ENCODE measurements at regions not wholly inside any gene's neighbourhood (a gene's known extent, or its start where the extent isn't known, plus 50 kb on each side); places are given as distances from the start of the nearest gene placed in this dataset.

DNA sequence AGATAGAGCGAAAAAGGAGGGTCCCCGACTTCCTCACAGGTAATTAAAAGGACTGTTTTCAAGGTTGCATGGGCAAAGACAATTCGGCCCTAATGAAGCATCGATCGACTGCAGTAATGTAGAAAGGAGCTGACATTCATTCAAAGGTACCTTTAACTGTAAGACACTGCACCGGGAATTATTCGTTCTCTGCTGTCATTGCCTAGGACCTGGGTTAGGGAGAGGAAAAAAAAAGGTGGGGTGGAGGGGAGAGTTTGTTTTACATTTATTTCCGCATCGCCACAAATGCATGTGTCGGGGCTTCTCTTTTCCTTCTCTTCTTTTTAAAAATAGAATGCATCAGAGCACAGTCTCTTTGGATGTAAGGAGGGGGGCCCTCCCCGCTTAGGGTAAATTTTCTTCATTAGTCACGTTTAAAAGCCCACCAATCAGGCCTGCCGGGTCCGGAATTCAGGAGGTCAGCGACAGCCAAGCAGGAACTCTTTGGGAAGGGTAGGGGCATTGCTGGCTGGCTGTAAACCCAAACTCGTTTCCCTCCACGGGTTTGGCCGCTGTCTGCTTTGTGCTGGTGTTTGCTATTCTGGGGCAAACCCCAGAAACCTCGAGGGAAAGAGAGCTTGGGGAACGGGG lies 496.2 kb upstream of the ZFHX3 start:
- peak in 4 of 56 donors; percentile 11 to 32 (median 28) for DNase-seq

DNA sequence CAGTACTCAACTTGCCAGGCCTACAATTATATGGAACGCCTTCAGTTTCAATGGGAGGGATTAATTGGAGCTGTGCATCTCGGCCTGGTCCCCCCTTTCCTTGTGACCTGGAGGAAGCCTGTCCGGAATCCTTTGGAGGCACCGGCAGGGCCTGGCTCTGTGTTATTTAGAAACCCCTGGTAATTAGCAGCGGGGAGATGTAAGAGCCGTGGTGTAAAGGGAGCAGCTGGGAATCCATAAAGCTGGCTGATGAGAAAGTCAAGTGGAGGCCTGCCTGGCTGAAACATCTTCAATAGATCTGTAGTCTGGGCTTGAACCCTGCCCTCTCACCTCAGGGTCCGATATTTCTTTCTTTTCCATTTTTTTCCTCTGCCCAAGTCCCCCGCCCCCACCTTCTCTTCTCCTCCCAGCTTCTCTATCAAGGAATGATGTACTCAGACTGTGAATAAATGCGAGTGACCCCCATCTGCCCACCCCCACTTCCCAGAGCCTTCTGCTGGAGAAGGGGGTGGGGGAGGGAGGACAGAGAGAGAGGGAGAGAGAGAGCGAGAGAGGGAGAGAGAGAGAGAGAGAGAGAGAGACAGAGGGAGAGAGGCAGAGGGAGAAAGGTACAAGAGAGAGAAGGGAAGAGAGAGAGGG lies 495.5 kb upstream of the ZFHX3 start:
- DNase-seq, result peak in 2 of 56 donors; percentile 17 to 23

DNA sequence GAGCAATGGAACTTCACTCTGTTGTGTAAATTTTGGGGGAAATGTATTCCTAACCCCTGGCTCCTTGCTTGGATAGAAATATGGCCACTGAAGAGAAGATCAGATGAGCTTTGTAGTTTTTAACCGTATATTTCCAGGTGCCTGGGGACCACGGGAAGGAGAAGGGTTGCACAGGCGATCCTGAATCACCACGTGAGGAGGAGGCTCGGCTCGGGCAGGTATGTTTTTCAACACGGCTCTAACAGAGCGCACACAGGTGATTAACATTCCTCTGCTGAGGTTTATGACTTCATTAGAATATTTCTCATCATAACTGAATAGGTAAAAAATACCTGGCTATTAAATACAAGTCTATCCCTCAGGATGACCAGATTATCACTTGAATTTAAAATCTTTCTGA lies 495.0 kb upstream of the ZFHX3 start:
- DNase-seq, result no peak

DNA sequence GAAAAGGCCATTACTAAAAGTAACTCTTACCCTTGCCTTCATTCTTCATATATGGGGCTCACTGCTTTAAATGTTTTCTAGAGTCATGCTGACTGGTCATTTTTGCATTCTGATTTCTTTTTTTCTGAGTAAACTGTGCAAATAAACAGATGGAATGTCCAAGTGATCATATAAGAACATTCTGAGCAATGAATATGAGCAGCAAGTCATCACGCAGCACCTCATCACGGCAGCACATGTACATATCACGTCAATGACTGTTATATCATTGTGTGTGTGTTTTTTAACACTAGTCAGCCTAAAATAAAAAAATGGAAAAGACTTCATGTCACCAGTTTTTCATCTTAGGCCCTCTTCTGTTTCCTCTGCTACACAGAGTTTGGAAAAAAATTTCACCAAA lies 490.0 kb upstream of the ZFHX3 start:
- DNase-seq, result no peak

DNA sequence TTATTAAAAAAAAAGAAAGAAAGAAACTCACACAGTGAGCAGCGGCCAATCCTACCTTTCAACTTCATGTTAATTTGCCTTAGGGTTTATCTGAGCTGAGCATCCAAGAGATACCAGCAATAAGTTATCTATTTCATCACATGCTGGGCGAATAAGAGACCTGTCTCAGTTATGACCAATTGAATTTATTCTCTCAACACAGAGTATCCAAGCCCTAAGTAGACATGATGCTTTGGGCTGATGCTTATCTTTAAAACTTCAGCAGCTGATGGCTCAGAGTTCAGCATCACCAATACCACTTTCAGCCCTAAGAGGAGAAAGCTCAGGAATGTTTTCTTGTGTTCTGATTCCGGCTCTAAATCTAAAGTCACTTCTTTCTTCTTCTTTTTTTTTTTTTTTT lies 489.0 kb upstream of the ZFHX3 start:
- DNase-seq, result no peak

DNA sequence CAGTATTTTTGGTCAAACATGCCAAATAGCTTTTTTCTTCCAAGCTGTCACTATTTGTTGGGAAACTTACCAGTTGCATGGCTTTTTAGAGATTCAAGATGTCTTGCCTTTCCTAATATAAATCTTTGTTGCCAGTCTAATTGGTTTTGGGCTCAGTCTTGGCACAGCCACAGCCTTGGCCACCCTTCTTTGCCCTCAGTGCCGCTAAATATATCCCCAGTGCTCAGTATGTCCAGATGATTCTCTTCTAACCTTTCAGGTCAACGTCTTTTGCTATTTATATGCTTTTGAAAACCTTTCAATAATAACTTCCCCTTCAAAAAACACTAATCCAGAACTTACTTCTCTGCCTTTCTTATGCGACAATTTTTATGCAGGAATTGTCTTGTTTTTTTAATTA lies 483.1 kb upstream of the ZFHX3 start:
- no peak for DNase-seq

DNA sequence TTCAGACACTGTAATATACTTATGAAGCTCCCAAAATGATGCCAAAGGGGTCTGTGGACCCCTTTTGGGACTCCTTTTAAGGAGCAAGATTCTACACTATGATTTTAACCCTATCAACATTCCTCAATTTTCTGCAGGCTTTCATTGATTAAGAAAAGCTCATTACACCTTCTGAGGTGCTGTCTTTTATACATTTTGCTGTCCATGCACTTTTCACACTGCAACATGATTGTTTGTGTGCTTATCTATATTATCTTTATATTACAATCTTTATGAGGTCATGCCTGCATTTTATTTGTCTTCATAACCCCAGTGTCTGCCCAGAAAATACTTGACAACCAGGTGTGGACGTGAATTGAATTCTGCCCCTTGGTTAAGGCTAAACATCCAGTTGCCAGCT lies 482.6 kb upstream of the ZFHX3 start:
- DNase-seq, result no peak

DNA sequence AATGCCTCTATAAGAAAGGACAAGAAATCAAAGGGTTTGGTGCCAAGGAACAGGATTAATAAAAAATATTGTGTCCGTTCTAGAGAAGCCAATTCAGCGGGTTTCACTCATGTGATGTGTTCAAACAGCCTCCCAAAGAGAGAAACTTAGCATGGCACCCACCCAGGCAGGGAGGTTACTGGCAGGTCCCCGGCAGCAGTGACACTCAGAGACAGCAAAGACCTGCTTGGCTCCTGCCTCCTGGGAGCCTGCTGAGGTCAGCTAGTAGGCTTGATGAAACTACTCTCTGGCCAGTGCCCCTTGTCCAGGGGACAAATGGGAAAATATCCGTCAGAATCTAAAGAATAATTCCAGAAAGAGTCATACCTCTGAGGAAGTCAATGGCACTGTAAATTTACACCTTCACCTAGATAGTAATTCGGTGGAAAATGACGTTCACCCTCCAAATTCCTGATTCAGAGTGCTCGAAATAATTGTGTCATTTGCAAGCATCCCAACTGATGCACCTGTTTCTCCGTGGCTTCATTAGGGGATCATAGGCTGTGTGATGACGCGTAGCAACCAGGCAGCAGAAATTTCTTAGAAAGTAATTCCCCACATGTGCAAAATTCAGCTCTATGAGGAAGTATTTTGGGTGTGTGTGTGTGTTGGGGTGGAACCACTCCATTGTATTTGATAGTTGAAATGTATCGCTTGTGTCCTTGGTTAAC lies 481.5 kb upstream of the ZFHX3 start:
- DNase-seq, result no peak

DNA sequence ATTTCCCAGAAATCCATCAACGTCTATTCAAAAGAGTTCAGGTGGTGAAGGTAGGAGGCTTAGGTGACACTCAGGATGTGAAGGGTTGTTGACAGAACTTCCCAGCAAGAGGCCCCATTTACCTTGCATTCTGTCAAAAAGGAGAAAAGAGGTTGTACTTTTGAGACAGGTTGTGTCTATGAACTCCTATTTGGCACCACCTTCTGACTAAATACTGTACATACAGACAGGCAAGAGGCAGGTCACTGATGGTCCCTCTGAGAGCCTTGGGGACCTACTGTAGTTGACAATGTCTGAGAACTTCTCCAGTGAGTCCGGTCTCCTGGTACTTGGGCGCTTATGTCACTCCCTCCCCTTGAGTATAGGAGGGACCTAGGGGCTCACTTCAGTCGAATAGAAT lies 479.3 kb upstream of the ZFHX3 start:
- no peak for DNase-seq

DNA sequence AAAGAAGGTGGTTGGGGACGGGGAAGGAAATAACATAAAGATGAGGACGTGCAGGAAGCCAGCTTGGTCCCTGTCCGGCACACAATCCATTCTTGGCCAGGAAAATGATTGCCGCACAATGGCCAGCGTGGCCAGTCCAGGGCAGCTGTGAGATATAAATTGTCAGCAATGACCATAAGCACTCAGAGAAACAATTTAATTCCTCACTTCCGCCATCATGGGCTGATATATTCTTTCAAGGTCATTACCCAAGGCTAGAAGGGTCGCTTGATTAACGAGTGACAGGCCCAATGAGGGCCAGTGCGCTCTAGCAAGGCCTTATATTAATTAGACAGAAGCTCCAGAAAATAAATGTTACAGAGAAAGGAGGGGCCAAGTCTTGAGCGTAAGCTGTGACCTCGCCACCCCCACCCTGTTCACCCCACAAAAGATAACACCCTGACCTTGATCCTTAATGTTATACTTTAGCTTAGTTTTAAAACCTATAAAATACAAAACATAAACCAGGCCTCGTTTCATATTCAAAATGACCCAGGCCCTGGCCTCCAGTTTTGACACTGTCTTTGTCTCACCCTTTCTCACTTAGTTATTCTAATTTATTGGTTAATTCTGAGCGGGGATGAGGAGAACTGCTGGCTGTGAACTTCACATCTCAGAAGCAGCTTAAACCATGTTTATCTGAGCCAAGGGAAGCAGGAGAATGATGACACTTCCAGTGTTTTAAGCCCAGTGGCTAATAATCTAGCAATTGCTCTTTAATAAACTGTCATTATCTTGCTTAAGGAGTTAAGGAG lies 478.3 kb upstream of the ZFHX3 start:
- no peak for DNase-seq

DNA sequence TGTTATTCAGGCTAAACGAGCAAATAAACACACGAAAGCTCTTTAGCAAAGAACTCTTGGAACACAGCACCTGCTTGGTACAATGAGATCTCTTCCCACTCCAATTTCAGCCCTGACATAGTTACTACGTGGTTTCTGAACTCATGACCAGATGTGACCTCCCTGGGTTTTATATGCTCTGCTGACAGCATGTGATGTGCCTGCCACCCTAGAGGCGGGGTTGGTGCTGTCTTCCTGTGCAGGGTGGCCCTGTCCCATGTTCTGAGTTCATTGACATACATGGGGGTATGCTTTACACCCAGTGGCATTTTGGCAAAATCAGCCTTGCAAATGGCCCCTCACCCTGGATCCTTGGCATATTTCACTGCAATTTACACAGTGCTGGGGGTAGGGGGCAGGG lies 475.3 kb upstream of the ZFHX3 start:
- no peak for DNase-seq

DNA sequence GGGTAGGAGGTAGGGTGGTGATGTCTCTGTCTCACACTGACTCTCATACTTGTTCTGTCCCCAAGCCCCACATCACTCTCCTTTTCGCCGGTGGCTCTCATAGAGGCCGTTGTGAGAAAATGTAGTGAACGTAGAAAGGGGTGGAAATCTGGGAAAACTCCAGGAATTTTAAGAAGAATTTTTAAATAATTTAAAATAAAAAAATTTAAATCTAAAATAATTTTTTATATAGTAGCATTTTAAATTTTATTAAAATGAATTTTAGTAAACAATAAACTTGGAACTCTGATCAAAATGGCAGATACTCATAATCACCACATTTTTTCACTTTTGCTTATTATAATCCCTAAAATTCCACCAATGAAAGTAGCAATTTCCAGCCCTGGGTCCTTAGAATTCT lies 473.6 kb upstream of the ZFHX3 start:
- DNase-seq, result no peak

DNA sequence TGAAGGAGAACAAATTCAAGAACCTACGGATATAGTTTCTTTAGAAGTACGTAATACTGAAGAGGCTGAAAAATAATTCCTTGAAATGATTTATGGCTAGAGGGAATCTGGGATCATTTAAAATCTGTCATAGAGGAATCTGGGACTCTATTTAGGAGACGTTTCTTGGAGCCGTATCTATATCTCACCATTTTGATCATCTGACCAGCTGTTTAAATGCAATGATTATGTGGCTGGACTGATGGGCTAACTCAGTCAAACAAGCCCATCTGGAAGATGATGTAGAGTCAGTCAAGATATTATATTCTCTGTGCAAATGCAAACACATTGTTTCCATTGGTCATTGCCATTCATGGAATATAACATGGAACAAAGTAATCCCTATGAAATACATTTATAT lies 467.7 kb upstream of the ZFHX3 start:
- no peak for DNase-seq

DNA sequence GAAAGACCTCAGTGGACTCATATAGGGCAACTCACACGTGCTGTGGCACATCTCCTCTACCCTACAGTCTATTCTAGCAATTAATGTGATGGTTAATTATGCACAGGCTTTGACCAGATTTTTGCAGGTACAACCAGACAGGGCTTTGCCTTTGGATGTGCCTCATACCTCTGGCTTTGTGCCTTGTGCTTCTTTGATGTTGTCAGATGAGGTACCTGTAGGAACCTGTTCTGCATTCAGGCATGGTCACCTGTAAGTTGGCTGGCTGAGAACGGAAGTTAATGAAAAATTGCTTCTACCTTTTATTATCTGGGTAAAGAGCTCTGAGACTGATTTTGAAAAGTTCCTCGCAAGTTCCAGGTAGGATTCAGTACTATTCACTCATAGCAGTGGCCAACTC lies 462.9 kb upstream of the ZFHX3 start:
- no peak for DNase-seq

DNA sequence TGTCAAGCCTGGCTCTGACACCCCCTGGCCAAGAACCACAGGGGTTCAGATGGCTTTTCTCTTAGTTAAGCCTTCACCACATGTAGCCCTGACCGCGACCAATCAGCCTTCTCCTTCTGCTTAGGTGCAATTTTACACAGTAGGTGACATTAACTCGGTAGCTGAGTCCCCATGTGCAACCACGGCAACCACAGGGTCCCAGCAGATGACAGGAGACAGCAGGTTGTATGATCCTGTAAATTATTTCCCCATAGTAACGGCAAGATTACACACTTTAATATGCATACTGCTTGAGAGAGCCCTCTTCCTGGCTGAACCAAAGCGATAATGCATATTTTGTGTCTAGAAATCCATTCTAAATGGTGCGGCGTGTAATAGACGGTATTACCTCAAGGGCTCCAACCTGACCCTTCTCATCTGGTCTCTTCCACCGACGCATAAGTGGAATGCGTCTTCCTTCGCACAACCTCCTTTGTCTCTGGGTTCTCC lies 458.7 kb upstream of the ZFHX3 start:
- DNase-seq, result no peak

DNA sequence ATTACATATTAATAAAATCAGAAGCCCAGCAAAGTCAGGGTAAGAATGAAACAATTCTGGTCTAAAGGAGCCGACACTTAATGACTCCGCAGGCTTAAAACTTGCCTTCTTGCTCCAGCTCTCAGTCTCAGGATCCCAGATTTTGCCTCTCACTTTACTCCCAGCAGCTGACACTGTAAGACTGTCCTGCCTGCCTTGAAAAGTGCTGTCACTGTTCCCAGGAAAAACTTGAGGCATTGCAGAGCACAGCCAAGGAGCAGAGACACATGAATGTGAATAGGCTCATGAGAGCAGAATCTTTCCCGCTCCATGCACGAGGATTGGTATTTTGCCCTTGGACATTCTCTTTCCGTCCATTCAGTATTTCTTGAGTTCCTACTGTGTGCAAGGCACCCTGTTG lies 457.6 kb upstream of the ZFHX3 start:
- DNase-seq, result no peak

DNA sequence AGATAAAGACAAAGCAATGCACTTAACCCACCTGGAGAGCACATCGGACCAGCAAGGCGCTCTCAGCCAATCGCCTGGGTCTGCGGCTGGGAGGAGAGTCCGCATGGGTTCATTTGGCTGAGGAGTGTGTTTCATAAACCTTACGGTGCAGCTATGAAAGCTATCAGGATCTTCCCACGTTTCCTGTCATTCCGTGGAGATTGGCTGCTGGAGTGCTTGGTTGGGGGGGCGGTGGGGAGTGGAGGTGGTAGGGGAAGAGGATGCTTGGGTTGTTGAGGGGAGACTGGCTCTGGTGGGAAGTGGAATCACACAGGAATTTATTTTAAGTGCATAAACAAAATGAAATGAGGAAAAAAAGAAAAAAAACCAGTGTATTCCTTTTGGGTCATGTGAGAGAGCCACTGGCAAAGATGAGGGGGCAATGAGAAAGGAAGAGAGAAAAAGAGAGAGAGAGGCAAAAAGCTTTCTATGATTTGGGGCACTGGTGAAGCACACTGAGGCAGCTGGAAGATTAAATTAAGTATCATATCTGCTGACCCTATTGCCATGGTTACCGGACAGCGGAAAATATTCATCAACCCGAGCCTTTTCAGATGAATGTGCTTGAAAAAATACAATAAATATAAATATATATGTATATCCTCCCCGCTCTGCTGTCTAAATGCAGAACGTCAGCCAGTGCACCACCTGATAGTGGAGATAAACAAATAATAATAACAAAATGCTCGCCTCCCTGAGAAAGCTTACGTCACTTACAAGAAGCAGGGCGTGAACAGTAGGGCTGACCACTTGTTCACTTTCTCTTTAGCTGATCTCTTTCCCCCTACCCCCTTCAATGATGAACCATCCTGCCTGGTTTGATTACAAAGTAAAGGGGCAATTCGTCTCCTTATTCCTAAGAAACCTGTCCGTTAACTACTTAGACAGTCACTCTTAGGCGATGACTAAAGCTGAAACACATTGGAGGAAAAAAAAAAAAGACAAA lies 457.0 kb upstream of the ZFHX3 start:
- peak in 15 of 56 donors; percentile 1 to 43 (median 14) for DNase-seq

DNA sequence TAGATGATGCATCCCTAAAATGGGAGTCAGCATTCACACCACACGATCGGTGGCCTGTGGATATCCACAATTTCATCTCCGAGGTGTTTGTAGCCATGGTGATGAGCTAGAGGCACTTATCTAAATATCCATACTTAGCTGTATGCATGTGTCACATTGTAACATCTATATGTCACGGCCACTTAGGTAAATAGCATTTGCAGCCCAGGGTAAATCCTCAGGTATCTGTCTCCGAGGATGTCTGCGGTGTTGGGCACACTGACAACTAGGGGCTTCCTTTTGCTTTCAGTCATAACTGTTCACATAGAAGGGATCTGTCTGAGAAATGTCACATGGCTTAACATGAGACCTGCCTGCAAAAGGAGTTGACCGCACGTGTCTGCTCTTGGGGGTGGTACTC lies 455.2 kb upstream of the ZFHX3 start:
- DNase-seq, result no peak

DNA sequence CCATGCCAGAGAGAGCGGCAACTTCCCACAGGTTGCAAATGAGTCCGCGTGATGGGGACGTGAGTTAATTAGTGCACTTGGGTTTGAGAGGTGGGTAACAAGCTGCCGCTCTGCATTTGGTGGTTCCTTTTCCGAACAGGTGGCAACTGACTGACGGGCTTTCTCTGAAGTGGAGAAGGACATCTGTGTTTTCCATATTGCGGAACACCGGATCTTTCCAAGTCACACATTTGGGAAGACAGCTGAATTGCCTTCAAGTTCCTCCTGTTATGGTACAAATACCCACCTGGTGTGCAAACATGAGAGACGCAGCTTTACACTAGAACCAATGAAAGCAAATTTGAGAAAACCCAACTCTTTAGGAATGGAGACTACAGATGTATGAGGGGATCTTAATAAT lies 451.3 kb upstream of the ZFHX3 start:
- no peak for DNase-seq

DNA sequence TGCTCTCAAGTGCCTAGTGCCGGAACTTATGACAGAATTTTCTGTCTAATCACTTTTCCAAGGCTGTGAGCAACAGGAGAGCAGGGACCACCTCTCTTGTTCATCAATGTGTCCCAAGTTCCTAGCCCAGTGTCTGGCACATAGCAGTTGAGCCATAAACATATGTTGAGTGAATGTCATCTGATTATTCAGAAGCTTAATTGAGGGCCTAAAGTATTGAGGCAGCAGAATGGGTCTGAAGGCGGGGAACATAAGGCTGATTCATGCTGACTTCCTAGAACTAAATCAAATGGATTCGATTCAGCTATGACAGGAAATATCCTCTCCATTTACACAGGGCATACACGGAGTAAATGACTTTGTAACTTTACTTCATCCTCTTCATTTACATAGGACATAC lies 438.0 kb upstream of the ZFHX3 start:
- no peak for DNase-seq

Data from nucleus accumbens (tissue), 56 donors.